ENCODE measurements at regions not wholly inside any gene's neighbourhood (a gene's known extent, or its start where the extent isn't known, plus 50 kb on each side); places are given as distances from the start of the nearest gene placed in this dataset.
"Not testable (repeated sequence)": the region's sequence is repeated elsewhere in the genome, so short reads cannot be mapped to it uniquely, and the experiment has no call there.

GRCh38 chrX:7606039-7606652, 236.8 kb upstream of the VCX start:
- H3K27ac ChIP-seq = no peak overlapping the region
- no peaks in the 10 kb centered on the region for H3K4me1 ChIP-seq (replicated peaks)
- H3K4me3 ChIP-seq = no peak overlapping the region
- TF ChIP-seq POLR2A (IDR thresholded peaks at IDR 0.05) (no peak), POLR2AphosphoS5 (IDR thresholded peaks at IDR 0.05) (no peak)
- TF ChIP-seq, protein P1, sequence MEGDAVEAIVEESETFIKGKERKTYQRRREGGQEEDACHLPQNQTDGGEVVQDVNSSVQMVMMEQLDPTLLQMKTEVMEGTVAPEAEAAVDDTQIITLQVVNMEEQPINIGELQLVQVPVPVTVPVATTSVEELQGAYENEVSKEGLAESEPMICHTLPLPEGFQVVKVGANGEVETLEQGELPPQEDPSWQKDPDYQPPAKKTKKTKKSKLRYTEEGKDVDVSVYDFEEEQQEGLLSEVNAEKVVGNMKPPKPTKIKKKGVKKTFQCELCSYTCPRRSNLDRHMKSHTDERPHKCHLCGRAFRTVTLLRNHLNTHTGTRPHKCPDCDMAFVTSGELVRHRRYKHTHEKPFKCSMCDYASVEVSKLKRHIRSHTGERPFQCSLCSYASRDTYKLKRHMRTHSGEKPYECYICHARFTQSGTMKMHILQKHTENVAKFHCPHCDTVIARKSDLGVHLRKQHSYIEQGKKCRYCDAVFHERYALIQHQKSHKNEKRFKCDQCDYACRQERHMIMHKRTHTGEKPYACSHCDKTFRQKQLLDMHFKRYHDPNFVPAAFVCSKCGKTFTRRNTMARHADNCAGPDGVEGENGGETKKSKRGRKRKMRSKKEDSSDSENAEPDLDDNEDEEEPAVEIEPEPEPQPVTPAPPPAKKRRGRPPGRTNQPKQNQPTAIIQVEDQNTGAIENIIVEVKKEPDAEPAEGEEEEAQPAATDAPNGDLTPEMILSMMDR (IDR thresholded peaks at IDR 0.05) = no peak
- no peaks in the 10 kb centered on the region for H3K36me3 ChIP-seq
- intact Hi-C loops (cut with DNase I) = no loop called here
- 54% methylated on average over 7 of the region's 7 CpGs for WGBS
- H3K9me3 ChIP-seq = no peaks in the 10 kb centered on the region
- no peak for DNase-seq (ENCODE audit: low spot score)
- H3K27me3 ChIP-seq (replicated peaks; ENCODE audit: insufficient read depth) = no peaks in the 10 kb centered on the region

- intact Hi-C loops (cut with DNase I) = no loop called here
- no peak overlapping the region for H3K4me3 ChIP-seq
- 93% methylated on average over 2 of the region's 2 CpGs for WGBS
- no peak overlapping the region for H3K27ac ChIP-seq
- TF ChIP-seq POLR2A (IDR thresholded peaks at IDR 0.05) (no peak), POLR2AphosphoS5 (IDR thresholded peaks at IDR 0.05) (no peak)
- TF ChIP-seq, protein P1 (IDR thresholded peaks at IDR 0.05) = no peak
- H3K4me1 ChIP-seq (replicated peaks) = no peaks in the 10 kb centered on the region
- no peaks in the 10 kb centered on the region for H3K36me3 ChIP-seq
- no peaks in the 10 kb centered on the region for H3K9me3 ChIP-seq
- no peak for DNase-seq (ENCODE audit: low spot score)
- H3K27me3 ChIP-seq (replicated peaks; ENCODE audit: insufficient read depth) = no peaks in the 10 kb centered on the region
Observed at GRCh38 chrX:7603387-7603786, 239.6 kb upstream of the VCX start.

DNA sequence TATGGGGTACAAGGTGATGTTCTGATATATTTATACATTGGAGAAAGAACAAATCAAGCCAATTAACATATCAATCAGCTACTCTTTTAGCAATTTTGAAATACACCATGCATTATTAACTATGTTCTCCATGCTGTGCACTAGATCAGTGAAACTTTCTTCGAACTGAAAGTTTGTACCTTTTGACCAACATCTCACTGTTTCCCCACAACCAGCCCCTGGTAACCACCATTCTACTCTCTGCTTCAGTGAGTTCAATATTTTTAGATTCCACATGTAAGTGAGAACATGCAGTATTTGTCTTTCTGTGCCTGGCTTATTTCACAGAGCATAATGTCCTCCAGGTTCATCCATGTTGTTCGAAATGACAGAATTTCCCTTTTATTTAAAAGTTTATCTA, 246.1 kb upstream of the VCX start:
- DNase-seq (ENCODE audit: low spot score) = no peak
- H3K27me3 ChIP-seq (replicated peaks; ENCODE audit: insufficient read depth) = no peaks in the 10 kb centered on the region
- intact Hi-C loops (cut with DNase I) = no loop called here
- no peak for TF ChIP-seq POLR2AphosphoS5 (IDR thresholded peaks at IDR 0.05)
- no peak overlapping the region for H3K4me3 ChIP-seq
- 50% methylated on average over 2 of the region's 2 CpGs for WGBS
- H3K9me3 ChIP-seq = no peaks in the 10 kb centered on the region
- no peaks in the 10 kb centered on the region for H3K36me3 ChIP-seq
- no peak overlapping the region for H3K27ac ChIP-seq
- H3K4me1 ChIP-seq (replicated peaks) = no peaks in the 10 kb centered on the region

DNA sequence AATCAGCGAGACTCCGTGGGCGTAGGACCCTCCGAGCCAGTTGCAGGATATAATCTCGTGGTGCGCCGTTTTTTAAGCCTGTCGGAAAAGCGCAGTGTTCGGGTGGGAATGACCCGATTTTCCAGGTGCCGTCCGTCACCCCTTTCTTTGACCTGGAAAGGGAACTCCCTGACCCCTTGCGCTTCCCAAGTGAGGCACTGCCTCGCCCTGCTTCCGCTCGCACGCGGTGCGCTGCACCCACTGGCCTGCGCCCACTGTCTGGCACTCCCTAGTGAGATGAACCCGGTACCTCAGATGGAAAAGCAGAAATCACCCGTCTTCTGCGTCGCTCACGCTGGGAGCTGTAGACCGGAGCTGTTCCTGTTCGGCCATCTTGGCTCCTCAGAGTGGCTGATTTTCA, 249.6 kb upstream of the VCX start:
- H3K27me3 ChIP-seq (replicated peaks; ENCODE audit: insufficient read depth); H3K36me3 ChIP-seq; H3K27ac ChIP-seq; H3K4me3 ChIP-seq; intact Hi-C loops (cut with DNase I); DNase-seq (ENCODE audit: low spot score); H3K9me3 ChIP-seq; H3K4me1 ChIP-seq (replicated peaks): not testable (repeated sequence)
- 91% methylated on average over 23 of the region's 28 CpGs for WGBS

DNA sequence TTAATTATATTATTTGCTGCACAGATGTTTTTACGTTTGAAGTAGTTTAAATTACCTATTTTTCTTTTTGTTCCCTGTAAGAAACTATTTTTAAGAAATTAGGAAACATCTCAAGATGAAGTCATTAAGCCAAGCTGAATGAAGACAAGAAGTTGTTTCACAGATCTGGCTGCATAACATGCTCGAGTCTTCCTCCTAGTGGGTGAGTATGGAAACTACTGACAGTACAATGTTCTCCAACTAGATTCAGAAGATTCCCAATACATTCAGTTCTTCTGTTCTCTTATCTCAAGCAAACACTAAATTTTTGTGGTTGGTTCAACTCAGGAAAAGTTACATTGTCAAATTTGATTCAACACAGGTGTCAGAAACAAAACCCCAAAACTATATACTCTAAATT, 256.8 kb upstream of the VCX start:
- no peak for TF ChIP-seq POLR2A (IDR thresholded peaks at IDR 0.05)
- no peak for TF ChIP-seq POLR2AphosphoS5 (IDR thresholded peaks at IDR 0.05)
- TF ChIP-seq, protein P1 (IDR thresholded peaks at IDR 0.05) = peak in 1 of 4 experiments; percentile 18
- Histone ChIP-seq H3K9me3 (no peaks in the 10 kb centered on the region), H3K4me3 (no peak overlapping the region), H3K36me3 (no peaks in the 10 kb centered on the region), H3K27ac (no peak overlapping the region), H3K4me1 (replicated peaks) (no peaks in the 10 kb centered on the region), H3K27me3 (replicated peaks; ENCODE audit: insufficient read depth) (no peaks in the 10 kb centered on the region)
- no peak for DNase-seq (ENCODE audit: low spot score)
- intact Hi-C loops (cut with DNase I) = no loop called here
- WGBS = 8% methylated on average over 2 of the region's 2 CpGs

GRCh38 chrX:7582191-7582590, 260.8 kb upstream of the VCX start:
- TF ChIP-seq POLR2AphosphoS5 (IDR thresholded peaks at IDR 0.05) = no peak
- TF ChIP-seq POLR2A (IDR thresholded peaks at IDR 0.05) = no peak
- TF ChIP-seq, protein P1 (IDR thresholded peaks at IDR 0.05) = no peak
- H3K27me3 ChIP-seq (replicated peaks; ENCODE audit: insufficient read depth) = no peaks in the 10 kb centered on the region
- 41% methylated on average over 4 of the region's 4 CpGs for WGBS
- no peaks in the 10 kb centered on the region for H3K9me3 ChIP-seq
- no peaks in the 10 kb centered on the region for H3K4me1 ChIP-seq (replicated peaks)
- no peak for DNase-seq (ENCODE audit: low spot score)
- intact Hi-C loops (cut with DNase I) = no loop called here
- H3K4me3 ChIP-seq = no peak overlapping the region
- no peaks in the 10 kb centered on the region for H3K36me3 ChIP-seq
- no peak overlapping the region for H3K27ac ChIP-seq

Data from prostate gland (tissue), 2 donors.